Right lobe of liver (tissue), 4 donors: ENCODE measurements at regions not wholly inside any gene's neighbourhood (a gene's known extent, or its start where the extent isn't known, plus 50 kb on each side); places are given as distances from the start of the nearest gene placed in this dataset.

Source experiments
- CTCF ChIP-seq, 4 donors: fragments of 200-600 bp in 3 of 4; fragments of 450-650 bp in 1 of 4; IDR thresholded peaks; one replicate each; pipeline versions ENCODE4 v1.5.1 to v1.8.0; 2016 to 2022; ENCODE audit warnings: antibody characterized with exemption in 4 of 4, mild to moderate bottlenecking in 2 of 4
- POLR2A ChIP-seq: fragments of 450-650 bp; IDR thresholded peaks from one replicate; pipeline ENCODE4 v1.6.1; 2017; ENCODE audit warnings: antibody characterized with exemption, mild to moderate bottlenecking
- donor health status: DM: no; HTN: no; CAD: no.
- donor health status: DM: no; HTN: no; CAD: no.
- donor health status: DM: no; HTN: yes; CAD: no.

- TF ChIP-seq CTCF (IDR thresholded peaks at IDR 0.05), result no peak
- TF ChIP-seq POLR2A, result no peak
Measured at GRCh38 chr15:39376371-39376909, 204.4 kb upstream of the THBS1 start.
